ENCODE measurements at regions not wholly inside any gene's neighbourhood (a gene's known extent, or its start where the extent isn't known, plus 50 kb on each side); places are given as distances from the start of the nearest gene placed in this dataset.

DNA sequence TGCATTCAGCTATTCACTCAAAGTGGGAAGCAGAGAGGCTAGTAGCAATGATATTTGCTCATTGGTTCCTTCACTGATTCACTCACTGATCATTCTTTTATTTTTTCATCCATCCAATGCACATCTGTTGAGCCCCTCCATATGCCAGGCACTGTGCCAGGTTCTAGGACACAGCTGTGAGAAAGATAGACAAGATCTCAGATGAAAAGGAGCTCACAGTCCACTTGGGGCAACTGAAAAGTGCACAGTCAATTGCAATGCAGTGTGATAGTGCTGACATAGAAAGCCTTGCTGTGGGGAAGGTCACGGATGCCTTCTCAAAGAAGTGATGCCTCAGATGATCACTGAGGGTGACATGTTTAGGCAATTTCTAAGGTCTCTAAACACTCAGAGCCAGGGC is 262.3 kb downstream of the PTEN start:
- intact Hi-C loops (cut with micrococcal nuclease) = no loop called here
- POLR2A ChIA-PET = no interaction called here
- CTCF ChIA-PET = interaction anchor here (1.1 kb wide), 1 partner anchor 11 kb away, joined by 3 read pairs; no protein-coding TSS in a partner anchor
- DNase-seq (no peak), ATAC-seq (ENCODE audit: low read depth) (no peak)
- no peaks in the 10 kb centered on the region for H3K27me3 Mint-ChIP-seq
- H3K27ac Mint-ChIP-seq = no peak overlapping the region
- no peaks in the 10 kb centered on the region for H3K36me3 Mint-ChIP-seq (ENCODE audit: low read depth)
- TF ChIP-seq, protein P1, sequence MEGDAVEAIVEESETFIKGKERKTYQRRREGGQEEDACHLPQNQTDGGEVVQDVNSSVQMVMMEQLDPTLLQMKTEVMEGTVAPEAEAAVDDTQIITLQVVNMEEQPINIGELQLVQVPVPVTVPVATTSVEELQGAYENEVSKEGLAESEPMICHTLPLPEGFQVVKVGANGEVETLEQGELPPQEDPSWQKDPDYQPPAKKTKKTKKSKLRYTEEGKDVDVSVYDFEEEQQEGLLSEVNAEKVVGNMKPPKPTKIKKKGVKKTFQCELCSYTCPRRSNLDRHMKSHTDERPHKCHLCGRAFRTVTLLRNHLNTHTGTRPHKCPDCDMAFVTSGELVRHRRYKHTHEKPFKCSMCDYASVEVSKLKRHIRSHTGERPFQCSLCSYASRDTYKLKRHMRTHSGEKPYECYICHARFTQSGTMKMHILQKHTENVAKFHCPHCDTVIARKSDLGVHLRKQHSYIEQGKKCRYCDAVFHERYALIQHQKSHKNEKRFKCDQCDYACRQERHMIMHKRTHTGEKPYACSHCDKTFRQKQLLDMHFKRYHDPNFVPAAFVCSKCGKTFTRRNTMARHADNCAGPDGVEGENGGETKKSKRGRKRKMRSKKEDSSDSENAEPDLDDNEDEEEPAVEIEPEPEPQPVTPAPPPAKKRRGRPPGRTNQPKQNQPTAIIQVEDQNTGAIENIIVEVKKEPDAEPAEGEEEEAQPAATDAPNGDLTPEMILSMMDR (IDR thresholded peaks at IDR 0.05) = no peak
- H3K9me3 Mint-ChIP-seq = no peaks in the 10 kb centered on the region
- H3K4me1 Mint-ChIP-seq = peaks cover 10% of the 10 kb centered on the region
- no peak overlapping the region for H3K4me3 Mint-ChIP-seq

GRCh38 chr10:88126699-88127098 is 263.3 kb downstream of the PTEN start:
- POLR2A ChIA-PET = no interaction called here
- CTCF ChIA-PET = no interaction called here
- H3K27me3 Mint-ChIP-seq = no peaks in the 10 kb centered on the region

GRCh38 chr10:88127269-88127668 is 263.8 kb downstream of the PTEN start:
- Mint-ChIP-seq H3K9me3 (no peaks in the 10 kb centered on the region), H3K4me3 (no peak overlapping the region), H3K27ac (no peak overlapping the region), H3K27me3 (no peaks in the 10 kb centered on the region), H3K36me3 (ENCODE audit: low read depth) (no peaks in the 10 kb centered on the region), H3K4me1 (peaks cover 3% of the 10 kb centered on the region)
- ATAC-seq (ENCODE audit: low read depth) (no peak), DNase-seq (no peak)
- intact Hi-C loops (cut with micrococcal nuclease) = no loop called here
- CTCF ChIA-PET = no interaction called here
- POLR2A ChIA-PET = no interaction called here
- TF ChIP-seq, protein P1 (IDR thresholded peaks at IDR 0.05) = no peak

More at GRCh38 chr10:88126699-88127098, 263.3 kb downstream of the PTEN start:
- no peaks in the 10 kb centered on the region for H3K9me3 Mint-ChIP-seq
- H3K4me1 Mint-ChIP-seq = peaks cover 6% of the 10 kb centered on the region
- no peak for ATAC-seq (ENCODE audit: low read depth)
- no peak overlapping the region for H3K4me3 Mint-ChIP-seq
- DNase-seq = no peak
- TF ChIP-seq, protein P1 (IDR thresholded peaks at IDR 0.05) = no peak
- no peaks in the 10 kb centered on the region for H3K36me3 Mint-ChIP-seq (ENCODE audit: low read depth)
- intact Hi-C loops (cut with micrococcal nuclease) = no loop called here
- no peak overlapping the region for H3K27ac Mint-ChIP-seq

GRCh38 chr10:88127766-88128165 is 264.3 kb downstream of the PTEN start:
- DNase-seq (no peak), ATAC-seq (ENCODE audit: low read depth) (no peak)
- intact Hi-C loops (cut with micrococcal nuclease) = no loop called here
- POLR2A ChIA-PET = no interaction called here
- H3K27me3 Mint-ChIP-seq = no peaks in the 10 kb centered on the region
- CTCF ChIA-PET = no interaction called here
- no peak overlapping the region for H3K27ac Mint-ChIP-seq
- TF ChIP-seq, protein P1 (IDR thresholded peaks at IDR 0.05) = no peak
- no peaks in the 10 kb centered on the region for H3K36me3 Mint-ChIP-seq (ENCODE audit: low read depth)
- no peak overlapping the region for H3K4me3 Mint-ChIP-seq
- H3K9me3 Mint-ChIP-seq = no peaks in the 10 kb centered on the region
- no peaks in the 10 kb centered on the region for H3K4me1 Mint-ChIP-seq

DNA sequence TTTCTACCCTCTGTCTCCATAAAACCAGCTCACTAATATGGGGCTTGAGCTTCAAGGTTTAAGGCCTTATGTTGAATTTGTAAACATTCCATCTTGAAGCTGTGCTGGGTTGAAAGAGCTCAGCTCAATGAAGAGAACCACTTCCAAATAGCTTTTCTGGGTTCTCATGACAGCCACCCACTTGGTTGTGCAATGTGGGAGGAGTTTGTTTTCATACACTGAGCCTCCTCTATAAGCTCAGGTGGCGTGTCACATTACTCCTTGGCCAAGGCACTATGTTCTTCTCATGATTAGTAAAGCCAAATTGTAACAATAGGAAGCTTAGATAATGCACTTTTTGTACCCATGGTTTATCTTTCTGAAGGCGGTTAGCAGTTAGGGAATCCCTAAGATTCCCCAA is 265.6 kb downstream of the PTEN start:
- Mint-ChIP-seq H3K27me3 (no peaks in the 10 kb centered on the region), H3K36me3 (ENCODE audit: low read depth) (no peaks in the 10 kb centered on the region), H3K9me3 (no peaks in the 10 kb centered on the region), H3K4me1 (no peaks in the 10 kb centered on the region), H3K4me3 (no peak overlapping the region), H3K27ac (no peak overlapping the region)
- intact Hi-C loops (cut with micrococcal nuclease) = no loop called here
- no peak for ATAC-seq (ENCODE audit: low read depth)
- no peak for DNase-seq
- ChIA-PET POLR2A (interaction anchor here (1.0 kb wide), 1 partner anchor 15 kb away, joined by 3 read pairs; no protein-coding TSS in a partner anchor), CTCF (no interaction called here)
- TF ChIP-seq, protein P1 (IDR thresholded peaks at IDR 0.05) = no peak
